ENCODE measurements at regions not wholly inside any gene's neighbourhood (a gene's known extent, or its start where the extent isn't known, plus 50 kb on each side); places are given as distances from the start of the nearest gene placed in this dataset.

DNA sequence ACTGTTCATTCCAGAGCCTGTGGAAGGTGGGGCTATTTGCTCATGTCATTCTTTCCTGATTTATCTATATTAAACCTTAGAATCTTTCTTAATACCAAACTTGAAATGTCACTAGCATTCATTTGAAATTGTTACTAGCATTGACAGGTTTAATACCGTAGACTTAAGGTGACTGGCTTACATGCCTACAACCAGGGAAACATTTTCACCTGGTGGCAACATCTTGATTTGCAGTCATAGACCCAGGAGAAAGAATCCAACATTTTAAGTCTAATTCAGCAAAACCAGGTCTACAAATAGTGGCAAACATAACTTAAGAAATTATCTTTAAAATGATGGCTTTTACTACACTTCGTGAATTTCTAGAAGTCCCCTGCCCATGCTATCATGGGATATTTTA lies 353.7 kb downstream of the HTR7 start:
- no peak for DNase-seq

DNA sequence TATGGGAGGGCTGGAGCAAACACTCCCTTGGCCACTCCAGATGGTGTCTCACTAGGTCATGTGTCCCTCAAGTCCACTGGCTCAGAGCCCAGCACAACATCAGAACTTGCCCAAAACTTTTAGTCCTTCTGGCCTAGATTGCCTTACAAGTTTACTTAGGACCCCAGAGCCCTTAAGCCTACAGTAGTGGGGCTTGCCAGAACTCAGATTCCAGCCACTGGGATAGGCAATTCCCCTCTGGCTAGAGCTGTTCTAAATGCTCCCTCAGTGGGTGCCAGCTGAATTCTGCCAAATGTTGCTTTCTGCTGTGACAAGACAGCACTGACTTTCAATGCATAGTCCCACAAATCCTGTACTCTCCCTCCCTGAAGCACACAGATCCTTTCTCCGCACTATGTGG lies 331.1 kb downstream of the HTR7 start:
- DNase-seq = no peak

DNA sequence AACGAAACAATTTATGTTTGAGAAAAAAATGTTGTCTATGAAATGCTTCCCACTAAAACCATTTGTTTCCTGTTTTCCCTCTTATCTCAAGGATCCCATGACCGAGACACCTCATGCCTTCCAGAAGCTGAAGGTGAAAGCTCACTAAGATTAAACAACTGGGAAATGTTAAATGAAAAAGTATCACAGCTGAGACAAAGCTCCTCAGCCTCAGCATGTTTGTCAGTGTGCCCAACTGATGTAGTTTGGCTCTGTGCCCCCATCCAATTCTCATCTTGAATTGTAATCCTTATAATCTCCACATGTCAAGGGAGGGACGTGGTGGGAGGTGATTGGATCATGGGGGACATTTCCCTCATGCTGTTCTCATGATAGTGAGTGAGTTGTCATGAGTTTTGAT lies 327.3 kb downstream of the HTR7 start:
- peak; percentile 1 for DNase-seq

DNA sequence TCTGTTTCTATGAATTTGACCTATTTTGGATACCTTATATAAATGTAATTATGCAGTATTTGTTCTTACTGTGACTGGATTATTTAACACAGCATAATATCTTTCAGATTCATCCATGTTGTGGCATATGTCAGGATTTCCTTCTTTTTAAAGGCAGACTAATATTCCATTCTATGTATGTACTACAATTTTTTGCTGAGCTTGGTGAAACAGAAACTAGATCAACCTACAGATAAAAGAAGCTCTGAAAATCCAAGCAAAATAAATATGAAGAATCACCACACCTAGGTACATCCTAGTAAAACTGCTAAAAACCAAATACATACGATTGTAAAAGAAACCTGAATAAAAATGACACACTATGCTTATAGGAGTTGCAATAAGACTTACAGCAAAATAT lies 300.5 kb downstream of the HTR7 start:
- DNase-seq = no peak

DNA sequence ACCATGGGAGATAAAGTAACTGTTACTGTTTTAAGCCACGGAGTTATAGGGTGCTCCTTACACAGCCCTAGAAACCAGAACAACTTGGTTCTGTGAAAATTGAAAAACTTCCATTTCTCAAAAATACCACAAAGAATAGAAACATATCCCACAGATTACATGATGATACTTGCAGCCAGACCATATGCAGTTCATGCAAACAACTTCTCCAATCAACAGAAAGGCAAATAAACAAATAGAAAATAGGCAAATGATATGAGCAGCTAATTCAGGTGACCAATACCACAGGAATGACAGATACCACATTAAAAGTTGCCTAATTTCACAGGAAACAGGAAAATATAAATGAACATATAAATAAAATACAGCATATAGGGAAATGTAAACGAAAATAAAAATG lies 297.5 kb downstream of the HTR7 start:
- DNase-seq = no peak

DNA sequence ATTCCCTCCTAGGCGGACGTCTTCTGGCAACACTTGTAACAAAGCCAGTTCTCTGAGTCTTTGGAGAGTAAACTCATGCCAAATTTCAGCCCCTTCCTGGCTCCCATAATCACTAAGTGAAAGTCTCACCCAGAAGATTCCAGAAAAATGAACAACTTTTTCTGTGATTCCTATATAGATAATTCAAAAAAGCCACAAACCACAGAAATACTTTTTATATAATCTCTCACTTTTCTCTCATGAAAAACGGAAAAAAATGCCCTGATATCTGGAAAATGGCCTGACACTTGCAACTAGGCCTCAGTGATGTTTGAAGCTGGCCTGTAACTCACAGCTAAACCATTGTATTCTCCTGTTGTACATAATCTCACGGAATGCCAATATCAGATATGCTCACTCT lies 296.2 kb downstream of the HTR7 start:
- no peak for DNase-seq

DNA sequence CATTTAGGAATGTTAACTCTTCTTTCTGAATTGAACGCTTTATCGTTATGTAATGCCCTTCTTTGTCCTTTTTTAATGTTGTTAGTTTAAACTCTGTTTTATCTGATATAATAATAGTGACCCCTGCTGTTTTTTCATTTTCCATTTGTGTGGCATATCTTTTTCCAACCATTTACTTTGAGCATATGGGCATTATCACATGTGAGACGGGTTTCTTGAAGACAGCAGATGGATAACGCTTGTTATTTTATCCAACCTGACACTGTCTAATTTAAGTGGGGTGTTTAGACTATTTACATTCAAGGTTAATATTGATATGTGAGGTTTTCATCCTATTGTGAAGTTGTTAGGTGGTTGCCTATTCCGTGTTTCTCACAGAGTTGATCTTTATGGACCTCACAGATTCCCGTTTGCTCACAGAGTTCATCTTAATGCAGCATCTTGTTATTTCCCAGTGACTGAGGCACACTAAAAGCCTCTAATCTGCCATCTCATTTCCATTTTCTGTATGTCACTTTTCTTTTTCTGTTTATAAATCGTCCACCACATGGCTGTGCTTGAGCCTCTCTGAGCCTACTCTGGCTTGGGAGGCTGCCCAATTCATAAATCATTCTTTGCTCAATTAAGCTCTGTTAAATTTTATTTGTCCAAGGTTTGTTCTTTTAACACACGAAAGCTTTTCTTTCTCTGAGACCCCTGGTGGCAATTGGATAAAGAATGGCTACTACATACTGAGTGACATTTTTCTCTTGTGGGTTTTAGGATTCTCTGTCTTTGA lies 286.2 kb downstream of the HTR7 start:
- no peak for DNase-seq

DNA sequence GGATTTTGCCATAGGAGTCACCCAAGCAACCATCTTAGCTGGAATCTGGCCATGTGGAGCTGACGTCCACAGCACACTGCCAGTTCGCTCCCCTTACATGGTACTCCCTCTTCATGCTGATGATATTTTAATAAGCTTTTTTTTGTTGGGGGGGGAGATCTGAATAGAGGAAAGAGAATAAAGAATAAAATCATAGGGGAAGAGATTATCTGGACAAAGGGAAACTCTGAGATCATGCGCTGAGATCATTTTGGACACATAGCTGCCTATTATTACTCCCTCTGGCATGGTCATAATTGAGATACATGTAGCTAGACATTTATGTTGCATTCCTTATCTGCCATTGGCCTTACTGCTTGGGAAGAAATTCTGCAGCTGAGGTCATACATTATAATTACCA lies 282.7 kb downstream of the HTR7 start:
- DNase-seq = no peak

DNA sequence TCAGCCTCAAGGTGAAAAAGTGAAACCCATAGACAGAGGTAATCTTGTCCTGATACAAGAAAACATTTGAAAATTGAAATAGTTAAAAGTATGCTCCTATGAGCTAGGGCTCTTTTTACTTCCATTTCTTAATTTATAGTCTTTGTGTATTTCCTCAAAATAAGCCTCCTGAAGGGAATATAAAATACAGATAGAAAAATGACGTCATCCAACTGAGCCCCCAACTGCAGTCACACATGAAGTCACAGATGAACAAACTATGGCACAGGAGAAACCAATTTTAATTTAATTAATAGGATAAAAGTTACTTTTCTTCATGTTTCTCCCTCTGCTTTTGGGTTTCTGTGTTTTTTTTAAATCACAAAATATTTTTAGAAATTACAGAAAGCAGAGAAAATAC lies 280.3 kb downstream of the HTR7 start:
- DNase-seq = no peak

DNA sequence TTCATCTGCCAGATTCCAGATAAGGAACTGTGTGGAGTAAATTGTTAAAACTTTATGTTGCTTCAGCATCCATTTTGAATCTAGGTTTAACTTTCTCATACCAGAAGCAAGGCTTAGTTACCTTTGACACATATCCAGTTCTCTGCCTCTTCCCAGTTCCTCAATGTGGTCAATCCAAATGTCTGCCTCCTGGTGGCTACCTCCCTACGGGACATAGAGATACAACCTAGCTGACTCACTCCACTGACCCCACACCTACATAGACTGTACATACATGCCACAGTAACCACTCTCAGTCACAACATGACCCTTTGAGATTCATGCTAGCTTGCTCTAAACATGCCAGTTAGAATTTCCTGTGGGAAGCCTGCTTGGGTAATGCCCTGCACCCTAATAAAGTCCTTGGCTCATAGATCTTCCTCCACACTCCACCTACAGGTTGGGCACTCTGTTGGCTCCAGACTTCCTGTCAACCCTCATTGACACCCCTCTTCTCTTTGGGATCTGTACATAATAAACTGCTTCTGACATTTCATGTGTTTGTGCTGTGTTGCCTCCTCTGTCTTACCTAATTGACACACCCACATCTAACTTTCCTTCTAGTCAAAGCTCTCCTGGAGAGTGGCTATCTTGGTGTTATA lies 278.1 kb downstream of the HTR7 start:
- DNase-seq = peak; percentile 52

DNA sequence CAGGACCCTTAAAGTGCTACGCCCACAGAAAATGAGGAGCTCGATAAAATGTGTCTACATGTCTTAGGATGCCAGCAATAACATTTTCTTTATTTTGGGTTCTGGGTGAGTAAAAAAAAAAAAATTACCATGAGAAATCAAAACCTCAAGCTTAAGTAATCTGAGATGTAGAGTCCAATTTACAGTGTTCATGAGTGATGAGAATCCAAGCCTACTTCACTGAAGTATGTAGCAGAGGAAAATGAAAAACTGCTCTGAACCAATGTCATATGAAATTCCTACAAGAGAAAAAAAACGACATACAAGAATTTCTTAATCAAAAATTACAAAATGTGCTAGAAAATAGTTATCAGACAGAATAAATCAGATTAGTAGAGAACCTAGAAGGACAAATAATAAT lies 274.4 kb downstream of the HTR7 start:
- DNase-seq = no peak

DNA sequence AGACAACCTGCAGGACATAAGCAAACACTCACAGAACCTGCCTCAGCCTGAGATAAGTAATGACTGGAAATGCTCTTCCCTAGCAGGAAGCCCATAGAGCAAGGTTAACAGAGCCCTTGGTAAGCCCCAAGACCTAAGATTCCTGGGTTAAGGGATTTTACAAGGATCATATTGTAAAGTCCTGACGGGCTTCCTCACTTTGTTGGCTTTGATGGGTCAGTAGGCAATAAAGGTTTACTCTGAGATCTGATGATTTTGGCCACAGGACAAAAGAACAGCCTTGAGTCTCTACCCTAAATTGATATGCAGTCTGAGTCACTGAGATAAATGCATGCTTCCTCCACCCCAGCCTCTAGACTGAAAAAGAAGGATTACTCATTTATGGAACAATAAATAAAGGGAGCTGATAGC lies 270.8 kb downstream of the HTR7 start:
- peak; percentile 73 for DNase-seq

DNA sequence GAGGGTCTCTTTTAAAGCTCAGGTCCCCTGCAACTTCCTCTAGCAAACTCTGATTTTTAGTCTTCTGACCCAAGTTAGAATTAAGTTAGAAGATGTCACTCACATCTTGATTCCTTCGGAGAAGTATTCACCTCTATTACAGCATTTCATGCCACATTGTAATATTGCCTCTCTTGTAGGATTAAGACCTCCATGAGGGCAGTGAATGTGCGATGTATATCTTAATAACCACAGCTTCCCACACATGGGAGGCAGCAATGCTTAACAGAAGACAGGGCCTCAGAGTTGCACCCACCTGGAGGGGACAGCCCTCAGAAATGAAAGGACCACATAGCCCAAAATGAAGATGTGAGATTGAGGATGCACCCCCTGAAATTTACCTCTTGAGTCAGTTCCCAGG lies 270.3 kb downstream of the HTR7 start:
- DNase-seq = no peak

DNA sequence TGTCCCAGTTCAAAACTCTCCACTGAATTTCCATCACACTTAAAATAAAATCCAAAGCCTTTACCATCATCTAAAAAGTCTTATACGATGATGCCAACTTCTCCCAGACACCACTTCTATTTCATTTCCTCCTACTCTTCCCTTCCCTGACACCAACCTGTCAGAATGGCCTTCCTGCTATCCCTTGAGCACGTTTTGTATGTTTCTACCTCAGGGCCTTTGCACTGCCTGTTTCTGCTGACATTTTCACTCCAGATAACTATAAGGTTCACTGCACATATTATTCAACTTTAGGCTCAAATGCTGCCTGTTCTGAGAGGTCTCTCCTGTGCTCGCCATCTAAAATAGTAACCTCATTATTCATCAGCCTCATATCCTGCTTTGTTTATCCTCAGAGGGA lies 269.6 kb downstream of the HTR7 start:
- no peak for DNase-seq

DNA sequence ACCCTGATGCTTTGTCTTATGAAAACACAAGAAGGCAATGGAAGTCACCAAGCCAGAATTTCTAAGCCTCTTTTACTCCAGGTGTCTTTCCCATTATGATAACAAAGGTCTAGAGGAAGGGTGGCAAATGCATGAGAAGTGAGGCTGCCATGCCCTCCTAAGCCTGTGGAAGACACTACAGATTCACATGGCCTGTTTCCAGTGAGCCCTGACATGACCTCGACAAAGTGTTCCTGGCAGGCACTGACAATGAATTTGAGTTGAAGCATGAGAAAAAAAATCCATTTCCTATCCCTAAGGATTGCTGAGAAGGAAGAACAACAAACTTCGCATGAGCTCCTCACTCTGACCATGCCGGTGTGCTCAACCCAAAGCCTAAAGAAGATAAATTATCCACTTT lies 268.0 kb downstream of the HTR7 start:
- peak; percentile 10 for DNase-seq

DNA sequence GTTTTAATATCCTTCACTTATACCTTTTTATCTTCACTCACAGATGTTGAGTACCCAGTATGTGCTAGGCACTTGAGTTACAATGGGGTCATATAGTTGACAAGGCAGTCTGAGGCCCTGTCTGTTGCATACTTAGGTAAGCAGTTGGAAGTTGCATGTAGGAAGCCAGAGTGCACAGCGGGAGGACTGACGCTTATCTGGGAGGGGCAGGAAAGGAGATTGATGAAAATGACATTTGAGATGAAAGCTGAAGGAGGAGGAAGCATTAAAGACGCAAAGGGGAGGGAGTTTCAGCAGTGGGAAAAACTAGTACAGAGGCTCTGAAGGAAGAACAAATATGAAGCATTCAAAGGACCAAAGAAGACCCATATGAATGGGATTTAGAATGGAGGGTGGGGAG lies 266.2 kb downstream of the HTR7 start:
- DNase-seq = no peak

DNA sequence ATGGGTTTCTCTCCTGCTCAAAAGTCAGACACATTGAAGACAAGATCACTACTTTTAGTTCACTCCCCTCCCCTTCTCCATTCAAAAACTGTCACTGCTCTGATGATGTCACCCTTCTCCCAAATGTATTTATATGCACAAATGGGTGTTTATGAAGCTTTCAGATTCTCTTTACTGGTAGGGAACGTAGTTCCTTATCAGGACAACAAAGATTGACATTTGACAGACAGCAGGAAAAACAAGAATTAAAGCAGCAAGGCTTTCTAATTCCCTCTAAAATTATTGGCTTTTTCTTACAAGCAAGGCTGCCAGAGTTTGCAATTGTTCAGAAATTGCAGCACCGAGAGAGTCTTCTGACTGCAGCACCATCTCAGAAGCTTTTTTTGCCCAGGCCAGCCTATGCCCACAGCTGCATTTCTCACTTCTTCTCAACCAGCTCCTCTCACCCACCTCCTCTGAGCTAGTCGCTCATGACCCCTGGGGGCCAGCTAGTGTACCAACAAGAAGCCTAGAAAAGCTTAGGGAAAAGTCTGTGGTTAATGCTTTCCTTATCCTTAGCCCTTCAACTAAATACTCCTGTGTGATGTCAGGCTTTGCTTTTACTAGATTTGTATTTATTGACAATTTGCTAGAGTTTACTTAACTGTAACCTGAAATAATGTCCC lies 265.1 kb downstream of the HTR7 start:
- DNase-seq = peak; percentile 65

DNA sequence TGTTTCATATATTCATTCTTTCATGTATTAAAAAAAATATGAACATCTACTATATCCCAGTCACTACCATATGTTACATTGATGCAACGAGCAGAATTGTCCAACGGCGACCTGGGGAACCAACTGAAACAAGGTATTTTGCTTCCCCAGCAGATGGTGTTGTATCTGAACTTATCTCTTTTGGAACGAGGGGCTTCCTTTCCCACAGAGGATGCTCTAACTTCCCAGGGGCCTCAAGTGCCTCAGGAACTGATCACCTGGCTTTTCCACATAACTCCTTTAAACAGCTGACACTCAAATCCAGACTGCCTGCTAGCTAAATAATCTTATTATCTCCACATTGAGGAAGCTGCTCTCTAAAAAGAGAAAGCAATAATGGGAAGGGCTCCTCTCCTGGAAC lies 259.3 kb downstream of the HTR7 start:
- no peak for DNase-seq

DNA sequence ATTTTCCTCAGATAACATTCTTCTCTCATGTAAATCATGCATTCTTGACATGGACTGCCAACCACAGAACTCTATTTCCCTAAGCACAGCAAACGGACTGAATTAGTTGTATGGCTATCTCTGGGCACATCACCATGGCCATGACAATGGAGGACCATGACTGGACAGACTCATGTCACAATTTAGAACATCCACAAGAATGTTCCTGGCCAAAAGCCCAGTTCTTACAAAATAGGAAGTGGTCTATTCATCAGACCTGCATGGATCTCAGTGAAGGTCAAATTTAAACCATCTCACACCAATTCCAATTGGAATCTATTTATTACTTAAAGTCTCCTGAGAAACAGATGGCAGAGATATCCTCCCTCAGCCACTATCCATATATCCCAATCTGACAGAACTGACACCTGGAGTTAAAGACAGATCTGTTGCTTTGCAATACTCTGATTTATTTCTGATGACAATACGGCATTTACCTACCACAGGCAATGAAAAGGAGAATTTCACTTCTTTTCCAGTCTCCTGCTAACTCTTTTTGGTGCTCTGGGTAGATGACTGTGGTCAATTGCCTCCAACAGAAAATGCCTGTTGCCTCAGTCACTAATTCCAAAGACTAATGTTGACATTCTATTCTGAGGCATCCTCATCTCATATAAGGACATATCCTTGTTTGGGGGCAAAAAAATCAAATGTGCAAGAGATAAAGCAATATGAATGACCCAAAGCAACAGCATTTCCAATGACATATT lies 254.8 kb downstream of the HTR7 start:
- DNase-seq = peak; percentile 88

DNA sequence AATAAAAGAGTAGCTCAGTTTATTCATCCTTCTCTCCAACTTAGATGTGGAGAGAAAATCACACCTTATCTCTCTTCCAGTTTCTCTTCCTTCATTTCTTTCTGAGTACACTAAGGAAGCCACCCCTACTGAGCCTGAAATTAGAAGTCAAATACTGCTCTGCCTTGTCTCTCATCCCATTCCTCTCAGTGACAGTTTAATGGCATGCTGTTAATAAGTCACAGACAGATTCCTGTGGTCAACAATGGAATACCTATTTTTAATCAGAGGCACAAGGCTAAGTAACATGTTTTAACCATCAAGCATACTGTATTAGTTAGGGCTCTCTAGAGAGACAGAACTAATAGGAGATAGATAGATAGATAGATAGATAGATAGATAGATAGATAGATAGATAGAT lies 253.2 kb downstream of the HTR7 start:
- peak; percentile 16 for DNase-seq

DNA sequence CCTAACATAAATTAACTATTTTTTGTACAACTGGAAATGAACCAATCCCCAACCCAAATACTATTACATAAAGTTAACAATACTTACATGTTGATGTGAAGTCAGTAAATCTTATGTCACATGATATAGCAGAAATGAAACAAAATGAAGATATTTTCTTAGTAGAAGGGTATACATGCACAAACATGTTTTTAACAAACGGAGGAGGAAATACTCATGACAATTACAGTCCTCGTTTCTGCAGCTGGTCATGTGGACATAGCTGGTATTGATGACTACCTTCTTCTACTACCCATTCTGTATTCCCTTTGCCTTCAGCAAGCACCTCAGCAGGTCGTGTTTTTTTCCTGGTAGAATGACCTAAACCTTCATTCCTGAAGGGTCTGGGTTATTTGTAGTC lies 252.3 kb downstream of the HTR7 start:
- DNase-seq = no peak

DNA sequence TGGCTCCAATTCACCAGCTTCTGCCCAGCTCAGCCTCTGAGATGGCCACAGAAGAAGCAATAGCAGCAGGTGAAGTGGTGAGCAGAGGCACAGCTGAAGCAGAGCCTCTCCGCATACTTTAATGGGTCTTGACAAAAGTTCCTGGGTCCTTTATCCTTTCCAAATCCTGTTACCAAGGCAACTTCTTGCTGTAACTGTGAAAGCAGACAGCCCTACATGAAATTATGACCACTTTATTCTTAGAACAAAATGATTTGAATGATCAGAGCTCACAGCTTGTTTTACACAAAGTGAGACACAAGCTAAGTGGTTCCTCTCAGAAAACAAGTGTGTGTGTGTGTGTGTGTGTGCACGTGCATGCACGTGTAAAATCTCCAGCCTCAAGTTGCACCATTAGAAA lies 245.6 kb downstream of the HTR7 start:
- DNase-seq = no peak

DNA sequence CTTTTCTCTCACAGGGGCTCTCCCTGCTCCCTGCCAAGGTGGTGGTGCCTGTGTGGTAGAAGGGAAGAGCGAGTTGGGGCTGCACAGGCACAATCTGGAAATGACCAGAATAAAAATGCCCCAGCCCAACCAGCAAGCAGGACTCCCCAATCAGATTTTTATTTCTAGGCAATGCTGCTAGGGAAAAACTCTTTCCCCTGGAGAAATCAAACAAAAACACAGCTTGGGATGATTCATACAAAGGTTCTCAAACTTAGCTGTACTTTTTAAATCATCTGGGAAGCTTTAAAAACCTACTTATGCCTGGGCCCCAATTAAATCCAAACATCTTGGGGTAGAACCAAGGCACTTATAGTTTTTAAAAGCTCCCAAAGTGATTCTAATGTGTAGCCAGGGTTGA lies 243.2 kb downstream of the HTR7 start:
- no peak for DNase-seq

DNA sequence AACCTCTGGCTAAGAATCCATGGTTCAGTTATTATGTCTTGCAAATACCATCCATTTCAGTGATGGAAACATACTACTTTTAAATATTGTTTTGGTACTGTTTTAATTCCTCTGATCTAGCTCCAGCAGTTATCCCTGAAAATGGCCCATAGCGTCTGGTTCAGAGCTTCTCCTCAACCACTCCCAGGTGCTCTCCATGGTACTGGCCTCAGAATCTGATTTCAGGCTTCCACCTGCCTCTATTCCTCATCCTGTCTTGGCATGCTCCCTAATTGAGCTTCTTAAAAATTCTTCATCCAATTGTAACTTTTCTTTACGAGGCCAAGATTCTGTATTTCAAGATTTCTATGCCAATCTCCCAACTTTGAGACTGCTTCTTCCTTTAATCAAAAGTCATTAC lies 236.3 kb downstream of the HTR7 start:
- DNase-seq = peak; percentile 10
